Suppressor macrophage treated with lipopolysaccharide for 4 hours (primary cell): ENCODE measurements at regions not wholly inside any gene's neighbourhood (a gene's known extent, or its start where the extent isn't known, plus 50 kb on each side); places are given as distances from the start of the nearest gene placed in this dataset.

Experiments
- DNase-seq: peaks from one replicate; pipeline ENCODE4 v3.0.0-alpha.2; 2020

DNA sequence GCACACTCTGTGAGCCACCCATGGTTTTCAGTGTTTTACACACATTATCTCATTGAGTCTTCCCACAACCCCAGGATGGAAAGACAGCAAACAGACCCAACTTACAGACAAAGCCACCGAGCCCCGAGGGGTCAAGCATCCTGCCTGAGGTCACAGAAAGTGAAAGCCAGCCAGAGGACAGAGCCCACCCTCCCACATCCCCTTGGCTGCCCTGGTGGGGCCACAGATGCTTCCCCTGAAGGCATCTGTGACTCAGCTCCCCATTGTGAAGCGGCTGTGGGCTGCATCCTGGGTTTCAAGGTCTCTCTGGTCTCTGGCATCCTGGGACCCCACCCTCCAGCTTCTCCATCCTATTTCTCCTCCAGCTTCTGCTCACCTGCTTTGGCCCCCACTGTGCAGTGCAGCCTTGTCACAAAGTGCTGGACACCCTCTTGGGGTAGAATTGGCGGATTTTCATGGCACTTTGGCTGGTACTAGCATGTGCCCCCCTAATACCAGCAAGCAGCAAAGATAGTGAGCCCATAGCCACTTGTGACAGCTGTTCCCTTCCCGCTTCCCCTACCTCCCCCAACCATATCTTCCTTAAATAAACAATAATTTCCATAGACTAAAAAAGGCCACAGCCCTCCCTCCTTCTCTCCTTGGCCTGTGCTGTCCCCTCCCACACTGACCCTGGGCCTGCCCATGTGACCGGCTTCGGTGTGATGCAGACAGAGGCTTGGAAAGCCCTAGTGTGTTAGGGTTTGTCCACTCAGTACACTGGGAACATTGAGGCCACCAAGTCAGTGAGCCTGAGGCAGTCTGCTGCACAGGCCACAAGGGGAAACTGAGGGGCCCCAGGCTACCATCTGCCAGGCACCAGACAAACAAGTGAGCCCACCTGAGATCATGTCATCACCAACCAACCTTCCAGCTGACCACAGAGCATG lies 53.9 kb upstream of the SHISAL1 start:
- peak; percentile 17 for DNase-seq

DNA sequence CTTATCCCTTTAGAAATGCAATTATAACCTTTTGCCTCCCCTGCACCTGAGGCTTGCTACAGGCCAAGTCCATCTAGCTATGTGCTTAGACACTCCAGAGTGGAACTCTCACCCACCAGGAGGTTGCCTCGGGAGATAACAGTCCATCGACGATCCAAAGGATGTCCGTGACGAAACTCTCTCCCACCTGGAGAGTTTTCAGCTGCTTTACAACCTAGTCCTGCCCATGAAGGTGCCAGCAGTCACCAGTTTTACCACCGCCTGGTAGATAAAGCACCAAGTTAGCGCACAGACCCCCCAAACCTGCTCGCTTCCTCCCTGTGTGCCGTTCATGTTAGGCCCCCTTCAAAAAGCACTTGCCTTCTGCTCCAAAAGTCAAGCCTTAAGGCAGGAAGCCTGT lies 53.1 kb upstream of the SHISAL1 start:
- no peak for DNase-seq

- no peak for DNase-seq
Observed at GRCh38 chr22:44365191-44365590, 52.4 kb upstream of the SHISAL1 start.

DNA sequence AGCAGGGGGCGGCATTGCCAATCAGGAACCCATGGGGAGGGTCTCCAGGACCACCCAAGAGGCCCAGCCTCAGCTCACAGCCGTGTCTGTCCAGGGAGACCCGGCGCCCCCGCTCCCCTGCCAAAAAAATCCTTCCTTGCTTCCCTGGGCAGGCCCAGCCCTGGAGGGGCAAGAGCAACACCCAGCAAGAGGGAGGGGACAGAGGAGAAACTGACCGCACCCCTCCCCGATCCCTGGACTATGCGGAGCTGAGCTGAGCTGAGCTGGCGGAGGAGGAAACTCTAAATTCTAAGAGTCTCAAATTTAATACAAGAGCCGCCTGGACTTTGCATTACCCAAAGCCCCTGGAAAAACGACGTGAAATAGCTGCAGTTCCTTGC lies 52.0 kb upstream of the SHISAL1 start:
- no peak for DNase-seq

DNA sequence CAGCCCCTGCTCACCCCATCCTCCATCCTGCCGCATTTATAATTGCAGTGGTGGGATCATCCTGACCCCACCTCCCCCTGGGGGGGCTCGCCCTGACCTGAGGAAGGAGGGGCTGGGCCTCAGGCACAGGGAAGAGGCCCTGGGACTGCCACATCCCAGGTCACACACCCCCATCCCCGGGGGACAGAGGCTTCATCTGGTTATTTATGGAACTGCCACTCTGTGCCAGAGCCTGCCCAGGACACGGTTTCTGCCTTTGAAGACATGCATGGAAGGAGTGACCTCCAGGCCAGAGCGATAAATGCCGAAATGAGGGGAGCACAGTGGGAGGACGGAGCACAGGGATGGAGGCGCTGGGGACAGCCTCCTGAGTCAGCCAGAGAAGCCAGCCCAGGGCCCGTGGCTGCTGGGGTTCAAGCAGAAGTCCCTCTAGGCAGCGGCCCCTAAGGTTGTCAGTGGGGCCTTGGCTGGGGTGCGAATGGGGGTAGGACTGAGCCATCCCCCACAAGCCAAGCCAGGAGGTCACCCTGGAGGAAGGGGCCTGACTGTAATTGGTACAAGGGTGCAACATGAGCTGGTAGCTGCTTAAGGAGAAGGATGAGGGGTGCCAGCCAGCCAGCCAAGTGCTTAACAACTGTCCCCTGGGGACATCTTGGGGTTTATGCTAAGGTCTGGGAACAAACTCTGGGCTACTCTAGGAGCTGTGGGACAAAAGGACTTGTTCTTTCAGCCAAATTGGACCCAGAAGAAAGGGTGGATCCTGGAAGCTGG lies 51.4 kb upstream of the SHISAL1 start:
- no peak for DNase-seq

- DNase-seq = no peak
Observed at GRCh38 chr22:44363013-44363979, 50.5 kb upstream of the SHISAL1 start.

DNA sequence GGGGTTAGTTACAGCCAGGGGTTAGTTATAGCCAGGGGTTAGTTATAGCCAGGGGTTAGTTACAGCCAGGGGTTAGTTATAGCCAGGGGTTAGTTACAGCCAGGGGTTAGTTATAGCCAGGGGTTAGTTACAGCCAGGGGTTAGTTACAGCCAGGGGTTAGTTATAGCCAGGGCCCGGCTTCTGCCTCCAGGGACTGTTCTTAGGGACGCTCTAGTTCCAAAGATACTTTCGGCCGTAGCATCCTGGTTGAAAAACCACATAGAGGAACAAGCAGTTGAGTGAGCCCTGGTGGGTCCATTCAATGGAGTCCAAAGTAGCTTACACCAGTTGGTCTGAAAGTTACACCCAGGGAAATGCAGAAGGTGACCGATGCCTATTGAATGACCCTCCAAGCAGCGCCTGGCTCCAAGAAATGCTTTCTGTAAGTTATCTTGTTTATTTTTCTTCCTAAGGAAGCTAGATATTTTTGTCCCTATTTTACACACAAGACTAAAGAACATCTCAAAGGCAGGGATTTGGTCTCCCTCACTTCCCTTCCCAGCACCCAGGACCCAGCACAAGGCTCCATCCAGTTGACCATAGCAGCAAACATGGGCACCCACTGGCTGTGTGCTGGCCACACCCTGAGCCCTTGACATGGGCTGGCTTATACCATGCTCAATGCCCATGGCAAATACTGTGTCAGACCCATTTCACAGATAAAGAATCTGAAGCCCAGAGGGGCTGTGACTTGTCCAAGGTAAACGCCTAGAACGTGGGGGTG lies 49.7 kb upstream of the SHISAL1 start:
- no peak for DNase-seq
